CD14-positive monocyte (primary cell): ENCODE measurements at regions not wholly inside any gene's neighbourhood (a gene's known extent, or its start where the extent isn't known, plus 50 kb on each side); places are given as distances from the start of the nearest gene placed in this dataset.

Experiments
- DNase-seq, 3 donors: peaks; one replicate each; pipeline ENCODE4 v3.0.0-alpha.2; 2011 to 2022
- H2AFZ ChIP-seq: 2 replicates; pipeline ENCODE4 v1.6.0; 2012; ENCODE audit warnings: mild to moderate bottlenecking, low read depth, low read length, inconsistent platforms; ENCODE audit not compliant: insufficient read depth, poor library complexity, severe bottlenecking
- H3K27ac ChIP-seq, 2 donors: 1 replicate in 1 of 2; 2 replicates in 1 of 2; pipeline ENCODE4 v1.5.1; 2012 to 2013; ENCODE audit warnings: low read length in 2 of 2, control low read depth in 1 of 2, inconsistent platforms in 1 of 2, low read depth in 1 of 2, mild to moderate bottlenecking in 1 of 2
- H3K27me3 ChIP-seq, 2 donors: one replicate each; pipeline versions ENCODE4 v1.6.0 to v1.6.1; 2011 to 2013; ENCODE audit warnings: low read length in 2 of 2; ENCODE audit not compliant: control insufficient read depth in 2 of 2, insufficient read depth in 2 of 2
- H3K36me3 ChIP-seq, 2 donors: replicated peaks in 1 of 2; 1 replicate in 1 of 2; 2 replicates in 1 of 2; pipeline versions ENCODE4 v1.5.1 to v1.6.1; 2012 to 2013; ENCODE audit warnings: low read length in 2 of 2, control low read depth in 1 of 2, inconsistent platforms in 1 of 2, mild to moderate bottlenecking in 1 of 2; ENCODE audit not compliant: insufficient read depth in 2 of 2, control insufficient read depth in 1 of 2
- H3K4me1 ChIP-seq, 2 donors: 1 replicate in 1 of 2; 2 replicates in 1 of 2; pipeline versions ENCODE4 v1.5.1 to v1.6.1; 2012 to 2013; ENCODE audit warnings: low read length in 2 of 2, control low read depth in 1 of 2, inconsistent platforms in 1 of 2, mild to moderate bottlenecking in 1 of 2, moderate library complexity in 1 of 2; ENCODE audit not compliant: insufficient read depth in 2 of 2, control insufficient read depth in 1 of 2
- H3K4me2 ChIP-seq: replicated peaks from 2 replicates; pipeline ENCODE3; 2012; ENCODE audit warnings: low read length, moderate library complexity, mild to moderate bottlenecking; ENCODE audit not compliant: poor library complexity, severe bottlenecking; ENCODE audit errors: extremely low read depth
- H3K4me3 ChIP-seq, 3 experiments: fragments of 200-600 bp in 1 of 3; sonication (generic) in 1 of 3; replicated peaks in 1 of 3; 1 replicate in 2 of 3; 2 replicates in 1 of 3; pipeline ENCODE4 v1.5.1; 2011 to 2013; ENCODE audit warnings: low read length in 3 of 3, mild to moderate bottlenecking in 3 of 3, control low read depth in 2 of 3, low read depth in 2 of 3, inconsistent platforms in 1 of 3, moderate library complexity in 1 of 3
- H3K79me2 ChIP-seq: 2 replicates; pipeline ENCODE4 v1.6.0; 2012; ENCODE audit warnings: mild to moderate bottlenecking, control low read depth, inconsistent platforms, low read length, moderate library complexity; ENCODE audit not compliant: insufficient read depth
- H3K9ac ChIP-seq: 2 replicates; pipeline ENCODE4 v1.6.0; 2017; ENCODE audit warnings: low read length, mild to moderate bottlenecking; ENCODE audit not compliant: insufficient read depth, poor library complexity, severe bottlenecking
- H3K9me3 ChIP-seq, 2 donors: replicated peaks in 1 of 2; 1 replicate in 1 of 2; 2 replicates in 1 of 2; pipeline versions ENCODE4 v1.5.1 to v1.6.1; 2012 to 2013; ENCODE audit warnings: low read length in 2 of 2, control low read depth in 1 of 2; ENCODE audit not compliant: control insufficient read depth in 1 of 2, insufficient read depth in 1 of 2
- H4K20me1 ChIP-seq: 2 replicates; pipeline ENCODE4 v1.6.0; 2012; ENCODE audit warnings: mild to moderate bottlenecking, low read length, control low read depth, moderate library complexity; ENCODE audit not compliant: insufficient read depth
- H3K27ac Mint-ChIP-seq, 7 donors: one replicate each; pipeline ENCODE4 v1.8.0; 2020; ENCODE audit warnings: mild to moderate bottlenecking in 7 of 7, mixed read lengths in 7 of 7, moderate library complexity in 6 of 7, inconsistent platforms in 2 of 7
- H3K27me3 Mint-ChIP-seq, 3 donors: one replicate each; pipeline ENCODE4 v1.8.0; 2021 to 2022; ENCODE audit warnings: low read depth in 3 of 3, mild to moderate bottlenecking in 3 of 3, mixed read lengths in 3 of 3, moderate library complexity in 3 of 3, inconsistent platforms in 1 of 3
- H3K36me3 Mint-ChIP-seq, 2 donors: one replicate each; pipeline ENCODE4 v1.8.0; 2020; ENCODE audit warnings: mixed read lengths in 2 of 2, inconsistent platforms in 1 of 2, mild to moderate bottlenecking in 1 of 2
- H3K4me1 Mint-ChIP-seq: one replicate; pipeline ENCODE4 v1.8.0; 2020; ENCODE audit warnings: mild to moderate bottlenecking, mixed read lengths
- H3K4me3 Mint-ChIP-seq, 2 donors: one replicate each; pipeline ENCODE4 v1.8.0; 2020; ENCODE audit warnings: mild to moderate bottlenecking in 2 of 2, mixed read lengths in 2 of 2, moderate library complexity in 1 of 2
- H3K9me3 Mint-ChIP-seq, 7 donors: one replicate each; pipeline ENCODE4 v1.8.0; 2020 to 2022; ENCODE audit warnings: mixed read lengths in 7 of 7, mild to moderate bottlenecking in 6 of 7, moderate library complexity in 6 of 7, inconsistent platforms in 2 of 7
- CTCF ChIP-seq: fragments of 200-600 bp; IDR thresholded peaks from one replicate; pipeline ENCODE4 v1.8.0; 2022; ENCODE audit warnings: antibody characterized with exemption, mild to moderate bottlenecking
- WGBS: methylation state at CpG from one replicate; pipeline ENCODE4 v1.1.5; 2013; ENCODE audit warnings: missing lambda C conversion rate; ENCODE audit not compliant: insufficient coverage; 5-methylcytosine and 5-hydroxymethylcytosine counted together
- intact Hi-C, 2 donors: fragments of 100-400 bp; cut with micrococcal nuclease; formaldehyde crosslinking; loops; one replicate each; pipeline versions ENCODE4 v1.15.0 to v1.15.1; 2023

GRCh38 chr17:79188685-79189084 is 114.1 kb downstream of the ENGASE start:
- Histone ChIP-seq H3K9me3 (no peaks in the 10 kb centered on the region), H3K4me3 (no peak overlapping the region), H3K9ac (no peak overlapping the region), H3K79me2 (no peaks in the 10 kb centered on the region), H3K4me2 (no peak overlapping the region), H3K4me1 (no peaks in the 10 kb centered on the region), H3K27ac (no peak overlapping the region), H4K20me1 (no peaks in the 10 kb centered on the region), H3K36me3 (no peaks in the 10 kb centered on the region), H2AFZ (no peak overlapping the region), H3K27me3 (peaks cover 0 to 50% of the 10 kb centered on the region in 2 donors)
- Mint-ChIP-seq H3K4me3 (no peak overlapping the region), H3K27me3 (peaks cover 45 to 71% (median 55%) of the 10 kb centered on the region in 3 donors), H3K9me3 (peaks cover 0 to 3% (median 0%) of the 10 kb centered on the region in 7 donors), H3K36me3 (no peaks in the 10 kb centered on the region), H3K27ac (no peak overlapping the region), H3K4me1 (no peaks in the 10 kb centered on the region)
- intact Hi-C loops: no loop called here
- DNase-seq: no peak
- 67% methylated on average over 3 of the region's 7 CpGs for WGBS
- no peak for TF ChIP-seq CTCF

- no peak for TF ChIP-seq CTCF
- H4K20me1 ChIP-seq: no peaks in the 10 kb centered on the region
These were observed 113.4 kb downstream of the ENGASE start for GRCh38 chr17:79188048-79188447.

More at GRCh38 chr17:79188048-79188447, 113.4 kb downstream of the ENGASE start:
- H3K36me3 Mint-ChIP-seq: no peaks in the 10 kb centered on the region
- H3K27me3 Mint-ChIP-seq: peaks cover 48 to 73% (median 53%) of the 10 kb centered on the region in 3 donors
- Histone ChIP-seq H3K27me3 (peaks cover 0 to 51% of the 10 kb centered on the region in 2 donors), H3K4me1 (no peaks in the 10 kb centered on the region), H3K4me2 (no peak overlapping the region), H3K79me2 (no peaks in the 10 kb centered on the region), H3K27ac (no peak overlapping the region), H3K9me3 (no peaks in the 10 kb centered on the region), H2AFZ (no peak overlapping the region), H3K9ac (no peak overlapping the region), H3K36me3 (no peaks in the 10 kb centered on the region), H3K4me3 (no peak overlapping the region)
- no peak overlapping the region for H3K4me3 Mint-ChIP-seq
- peaks cover 0 to 3% (median 0%) of the 10 kb centered on the region in 7 donors for H3K9me3 Mint-ChIP-seq
- H3K27ac Mint-ChIP-seq: no peak overlapping the region
- intact Hi-C loops: no loop called here
- peaks cover 3% of the 10 kb centered on the region for H3K4me1 Mint-ChIP-seq
- DNase-seq: no peak
- WGBS: 4% methylated on average over 5 of the region's 14 CpGs
